HG03575 (cell line): ENCODE measurements at regions not wholly inside any gene's neighbourhood (a gene's known extent, or its start where the extent isn't known, plus 50 kb on each side); places are given as distances from the start of the nearest gene placed in this dataset.

ENCODE experiments used
- ATAC-seq: cut with Tn5 transposase; IDR thresholded peaks from one replicate; pipeline ENCODE4 v1.9.1; 2021; ENCODE audit not compliant: unreplicated experiment, insufficient number of reproducible peaks, low FRiP score; ENCODE audit errors: extremely low read depth

GRCh38 chr12:97301576-97301975, 161.0 kb upstream of the RMST start:
- ATAC-seq: no peak

GRCh38 chr12:97305651-97306050, 157.0 kb upstream of the RMST start:
- ATAC-seq: no peak

- peak; percentile 93 for ATAC-seq
Measured at GRCh38 chr12:97306147-97306546, 156.5 kb upstream of the RMST start.

GRCh38 chr12:97308576-97309198, 153.9 kb upstream of the RMST start:
- no peak for ATAC-seq

- no peak for ATAC-seq
Measured at GRCh38 chr12:97309921-97310320, 152.7 kb upstream of the RMST start.

GRCh38 chr12:97312570-97313135, 150.0 kb upstream of the RMST start:
- no peak for ATAC-seq

GRCh38 chr12:97313471-97314190, 149.0 kb upstream of the RMST start:
- ATAC-seq: no peak

GRCh38 chr12:97316321-97316720, 146.3 kb upstream of the RMST start:
- ATAC-seq: no peak

GRCh38 chr12:97321621-97322020, 141.0 kb upstream of the RMST start:
- no peak for ATAC-seq

- ATAC-seq: no peak
Measured at GRCh38 chr12:97322388-97322787, 140.2 kb upstream of the RMST start.

- ATAC-seq: no peak
Measured at GRCh38 chr12:97323154-97323553, 139.4 kb upstream of the RMST start.

- no peak for ATAC-seq
Measured at GRCh38 chr12:97324471-97324870, 138.1 kb upstream of the RMST start.

- ATAC-seq: no peak
Measured at GRCh38 chr12:97335115-97335514, 127.5 kb upstream of the RMST start.

- ATAC-seq: no peak
Measured at GRCh38 chr12:97336900-97337751, 125.5 kb upstream of the RMST start.

GRCh38 chr12:97342130-97342529, 120.5 kb upstream of the RMST start:
- ATAC-seq: no peak

GRCh38 chr12:97347956-97348355, 114.6 kb upstream of the RMST start:
- ATAC-seq: no peak

- ATAC-seq: no peak
Measured at GRCh38 chr12:97358361-97358760, 104.2 kb upstream of the RMST start.

GRCh38 chr12:97359021-97359690, 103.4 kb upstream of the RMST start:
- ATAC-seq: no peak

GRCh38 chr12:97363693-97364092, 98.9 kb upstream of the RMST start:
- no peak for ATAC-seq
